GM12874 (cell line): ENCODE measurements at regions not wholly inside any gene's neighbourhood (a gene's known extent, or its start where the extent isn't known, plus 50 kb on each side); places are given as distances from the start of the nearest gene placed in this dataset.

Source experiments
- TF ChIP-seq, protein P1 (sequence below): IDR thresholded peaks from 2 replicates; pipeline ENCODE4 v1.5.1; 2011; ENCODE audit warnings: low read depth, mild to moderate bottlenecking, control low read depth, low read length, moderate library complexity; ENCODE audit not compliant: insufficient read depth

DNA sequence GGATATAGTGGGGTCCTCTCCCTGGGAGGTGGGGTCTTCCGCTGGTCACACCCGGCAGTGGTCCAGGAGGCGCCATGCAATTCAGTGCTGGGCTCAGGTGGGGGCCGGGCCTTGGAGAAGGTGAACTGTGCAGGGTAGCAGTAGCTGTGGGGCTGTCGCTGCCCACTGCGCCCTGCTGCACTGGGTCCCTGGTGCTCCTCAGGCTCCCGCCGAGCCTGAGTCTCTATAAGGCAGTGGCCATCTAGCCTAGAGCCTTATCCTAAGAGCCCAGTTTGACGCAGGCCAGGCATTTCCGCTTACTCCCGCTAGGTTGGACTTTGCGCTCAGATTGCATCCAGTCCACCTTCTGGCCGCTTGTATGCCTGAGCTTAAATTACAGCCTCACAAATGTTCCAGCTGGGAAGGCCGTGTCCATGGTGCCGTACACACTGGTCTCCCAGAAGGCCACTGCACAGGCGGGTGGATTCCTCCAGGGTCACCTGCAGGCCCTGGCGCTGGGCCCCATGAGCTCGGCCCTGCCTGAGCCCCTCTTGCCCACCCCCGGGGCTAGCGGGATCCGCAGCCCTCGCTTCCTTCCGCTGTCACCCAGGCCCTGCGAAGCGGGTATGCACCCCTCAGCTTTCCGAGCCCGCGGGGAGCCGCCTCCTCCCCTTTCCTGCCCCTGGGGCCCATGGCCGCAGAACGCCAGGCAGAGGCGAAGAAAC is 1762.2 kb downstream of the TP53TG3F start:
- TF ChIP-seq, protein P1, sequence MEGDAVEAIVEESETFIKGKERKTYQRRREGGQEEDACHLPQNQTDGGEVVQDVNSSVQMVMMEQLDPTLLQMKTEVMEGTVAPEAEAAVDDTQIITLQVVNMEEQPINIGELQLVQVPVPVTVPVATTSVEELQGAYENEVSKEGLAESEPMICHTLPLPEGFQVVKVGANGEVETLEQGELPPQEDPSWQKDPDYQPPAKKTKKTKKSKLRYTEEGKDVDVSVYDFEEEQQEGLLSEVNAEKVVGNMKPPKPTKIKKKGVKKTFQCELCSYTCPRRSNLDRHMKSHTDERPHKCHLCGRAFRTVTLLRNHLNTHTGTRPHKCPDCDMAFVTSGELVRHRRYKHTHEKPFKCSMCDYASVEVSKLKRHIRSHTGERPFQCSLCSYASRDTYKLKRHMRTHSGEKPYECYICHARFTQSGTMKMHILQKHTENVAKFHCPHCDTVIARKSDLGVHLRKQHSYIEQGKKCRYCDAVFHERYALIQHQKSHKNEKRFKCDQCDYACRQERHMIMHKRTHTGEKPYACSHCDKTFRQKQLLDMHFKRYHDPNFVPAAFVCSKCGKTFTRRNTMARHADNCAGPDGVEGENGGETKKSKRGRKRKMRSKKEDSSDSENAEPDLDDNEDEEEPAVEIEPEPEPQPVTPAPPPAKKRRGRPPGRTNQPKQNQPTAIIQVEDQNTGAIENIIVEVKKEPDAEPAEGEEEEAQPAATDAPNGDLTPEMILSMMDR: no peak

DNA sequence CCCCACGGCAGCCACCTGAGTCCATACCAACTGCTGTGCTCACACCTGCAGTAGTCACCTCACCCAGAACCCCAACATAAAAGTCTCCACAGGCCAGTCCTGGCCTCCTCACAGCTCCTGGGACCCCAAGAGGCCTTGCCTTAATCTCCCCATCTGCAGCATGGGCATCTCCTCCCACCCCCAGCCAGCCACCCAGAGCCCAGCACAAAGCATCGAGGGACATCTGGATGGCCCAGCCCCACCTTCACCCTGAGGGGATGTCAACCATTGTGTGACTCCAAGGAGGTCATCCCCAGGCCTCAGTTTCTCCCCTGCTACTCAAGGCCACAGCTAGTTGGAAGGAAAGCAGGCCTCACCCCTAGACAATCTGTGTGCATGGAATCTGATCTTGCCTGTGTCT is 1775.3 kb downstream of the TP53TG3F start:
- TF ChIP-seq, protein P1: no peak

DNA sequence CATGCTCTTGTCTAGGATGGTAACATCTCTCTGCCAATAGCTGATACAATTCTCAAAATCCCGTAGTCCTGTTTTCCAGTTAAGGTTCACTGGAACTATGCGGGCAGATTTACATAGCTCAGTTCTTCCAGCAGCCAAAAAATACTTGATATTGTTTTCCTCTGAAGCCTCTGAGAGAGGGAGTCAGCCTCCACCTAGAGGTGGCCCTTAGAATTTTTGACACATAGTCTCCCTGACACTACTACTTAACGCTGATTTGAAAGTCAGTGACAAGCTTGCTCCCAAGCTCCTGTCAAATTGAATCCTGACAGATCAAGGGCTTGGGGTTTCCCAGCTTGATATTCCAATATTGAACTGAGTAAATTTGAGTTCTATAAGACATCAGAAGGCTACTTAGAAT is 1780.1 kb downstream of the TP53TG3F start:
- TF ChIP-seq, protein P1: no peak

DNA sequence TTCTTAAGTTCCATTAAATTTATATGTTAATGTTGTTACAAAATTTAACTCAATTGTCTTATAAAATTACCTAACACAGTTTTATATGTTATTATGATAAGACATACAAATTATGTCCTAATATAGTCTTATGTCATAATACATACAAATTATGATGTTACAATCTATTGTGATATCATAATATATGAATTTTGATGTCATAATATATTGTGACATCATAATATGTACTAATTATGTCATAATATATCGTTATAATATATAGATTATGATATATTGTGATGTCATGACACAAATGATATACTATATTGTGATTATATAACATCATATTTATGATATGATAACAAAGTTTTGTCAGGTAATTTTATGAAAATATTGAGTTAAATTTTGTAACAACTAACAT is 1789.6 kb downstream of the TP53TG3F start:
- TF ChIP-seq, protein P1: no peak

DNA sequence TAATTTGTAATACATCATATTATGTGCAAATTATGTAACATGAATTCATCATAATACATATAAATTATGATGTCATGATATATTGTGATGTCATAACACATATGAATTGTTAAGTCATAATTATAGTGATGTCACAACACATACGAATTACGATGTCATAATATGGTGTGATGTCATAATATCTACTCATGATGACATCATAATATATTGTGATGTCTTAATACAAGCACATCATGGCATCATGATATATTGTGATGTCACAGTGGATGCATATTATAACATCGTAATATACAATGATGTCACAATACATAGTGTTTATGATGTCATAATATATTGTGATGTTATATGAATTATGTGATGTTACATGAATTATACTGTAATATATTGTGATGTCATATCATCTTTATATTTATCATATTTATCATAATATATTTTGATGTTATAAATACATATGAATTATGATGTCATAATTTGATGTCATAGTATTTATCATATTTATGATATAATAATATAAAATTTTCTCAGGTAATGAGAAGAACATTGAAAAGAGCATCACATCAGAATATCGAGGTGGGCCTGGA is 1793.0 kb downstream of the TP53TG3F start:
- TF ChIP-seq, protein P1: no peak

DNA sequence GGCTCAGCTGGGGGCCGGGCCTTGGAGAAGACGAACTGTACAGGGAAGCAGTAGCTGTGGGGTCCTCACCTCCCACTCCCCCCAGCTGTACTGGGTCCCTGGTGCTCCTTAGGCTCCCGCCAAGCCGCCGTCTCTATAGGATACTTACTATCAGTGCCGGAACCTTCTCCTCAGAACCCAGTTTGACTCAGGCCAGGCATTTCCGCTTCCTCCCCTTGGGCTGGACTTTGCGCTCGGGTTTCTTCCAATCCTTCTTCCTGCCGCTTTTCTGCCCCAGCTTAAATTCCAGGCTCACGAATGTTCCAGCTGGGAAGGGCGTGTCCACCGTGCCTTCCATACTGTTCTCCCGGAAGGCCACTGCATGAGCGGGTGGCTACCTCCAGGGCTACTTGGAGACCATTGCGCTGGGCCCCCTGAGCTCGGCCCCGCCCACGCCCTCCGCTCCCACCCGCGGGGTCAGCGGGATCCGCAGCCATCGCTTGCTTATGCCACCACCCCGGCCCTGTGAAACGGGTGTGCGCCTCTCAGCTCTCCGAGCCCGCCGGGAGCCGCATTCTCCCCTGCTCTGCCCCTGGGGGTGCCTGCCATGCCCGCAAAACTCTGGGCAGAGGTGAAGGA is 1795.9 kb downstream of the TP53TG3F start:
- TF ChIP-seq, protein P1: no peak

DNA sequence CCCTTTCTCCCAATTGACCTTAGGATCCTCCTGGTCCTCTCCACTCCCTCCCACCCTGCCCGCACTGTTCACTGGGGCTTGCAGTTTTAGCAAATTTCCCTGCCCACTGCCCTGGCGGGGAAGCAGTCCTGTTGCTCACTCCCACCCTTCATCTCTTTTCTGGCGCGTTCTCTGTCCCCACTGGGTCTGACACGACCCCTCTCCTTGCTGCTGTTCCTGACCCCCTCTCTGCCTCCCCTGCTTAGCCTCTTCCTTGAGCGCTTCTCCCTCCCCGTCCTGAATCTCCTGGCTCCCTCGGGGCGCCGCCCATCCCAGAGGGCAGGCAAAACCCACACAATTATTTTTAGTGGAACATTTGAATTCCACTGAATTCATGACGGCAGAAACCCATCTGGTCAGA is 1796.4 kb downstream of the TP53TG3F start:
- TF ChIP-seq, protein P1: no peak
